ENCODE measurements at regions not wholly inside any gene's neighbourhood (a gene's known extent, or its start where the extent isn't known, plus 50 kb on each side); places are given as distances from the start of the nearest gene placed in this dataset.
A peak's percentile ranks its signal among the peaks of the same experiment; 100 is the strongest.
"Not testable (repeated sequence)": the region's sequence is repeated elsewhere in the genome, so short reads cannot be mapped to it uniquely, and the experiment has no call there.

GRCh38 chr16:9630985-9631384 is 539.5 kb downstream of the HAPSTR1 start:
- intact Hi-C loops (cut with micrococcal nuclease): no loop called here
- DNase-seq (no peak), ATAC-seq (no peak)

- intact Hi-C loops (cut with micrococcal nuclease): no loop called here
- ATAC-seq: no peak
- no peak for DNase-seq
Measured at GRCh38 chr16:9633844-9634243, 542.4 kb downstream of the HAPSTR1 start.

GRCh38 chr16:9635150-9635720 is 543.8 kb downstream of the HAPSTR1 start:
- intact Hi-C loops (cut with micrococcal nuclease); ATAC-seq; DNase-seq: not testable (repeated sequence)

GRCh38 chr16:9644258-9644657 is 538.0 kb downstream of the GRIN2A start:
- intact Hi-C loops (cut with micrococcal nuclease): no loop called here
- no peak for ATAC-seq
- DNase-seq: no peak

- ATAC-seq (no peak), DNase-seq (no peak)
- intact Hi-C loops (cut with micrococcal nuclease): no loop called here
Measured at GRCh38 chr16:9645911-9646310, 536.3 kb downstream of the GRIN2A start.

- ATAC-seq (peak; percentile 47), DNase-seq (no peak)
- intact Hi-C loops (cut with micrococcal nuclease): no loop called here
Measured at GRCh38 chr16:9647981-9648701, 534.1 kb downstream of the GRIN2A start.

GRCh38 chr16:9650284-9650683 is 531.9 kb downstream of the GRIN2A start:
- intact Hi-C loops (cut with micrococcal nuclease): no loop called here
- DNase-seq (no peak), ATAC-seq (no peak)

GRCh38 chr16:9655051-9655450 is 527.2 kb downstream of the GRIN2A start:
- intact Hi-C loops (cut with micrococcal nuclease): no loop called here
- ATAC-seq (no peak), DNase-seq (no peak)

GRCh38 chr16:9657641-9658040 is 524.6 kb downstream of the GRIN2A start:
- intact Hi-C loops (cut with micrococcal nuclease): no loop called here
- no peak for ATAC-seq
- DNase-seq: no peak

- no peak for ATAC-seq
- no peak for DNase-seq
- intact Hi-C loops (cut with micrococcal nuclease): no loop called here
Measured at GRCh38 chr16:9658164-9658563, 524.1 kb downstream of the GRIN2A start.

GRCh38 chr16:9658586-9658985 is 523.6 kb downstream of the GRIN2A start:
- intact Hi-C loops (cut with micrococcal nuclease): no loop called here
- ATAC-seq: no peak

GRCh38 chr16:9660898-9661297 is 521.3 kb downstream of the GRIN2A start:
- no peak for DNase-seq
- no peak for ATAC-seq
- intact Hi-C loops (cut with micrococcal nuclease): no loop called here

More at GRCh38 chr16:9658586-9658985, 523.6 kb downstream of the GRIN2A start:
- no peak for DNase-seq

GRCh38 chr16:9661336-9662017 is 520.8 kb downstream of the GRIN2A start:
- no peak for DNase-seq
- intact Hi-C loops (cut with micrococcal nuclease): no loop called here
- no peak for ATAC-seq

- ATAC-seq (no peak), DNase-seq (no peak)
- intact Hi-C loops (cut with micrococcal nuclease): no loop called here
Measured at GRCh38 chr16:9663588-9663987, 518.6 kb downstream of the GRIN2A start.

GRCh38 chr16:9665851-9666271 is 516.4 kb downstream of the GRIN2A start:
- intact Hi-C loops (cut with micrococcal nuclease): no loop called here
- no peak for DNase-seq
- ATAC-seq: no peak

GRCh38 chr16:9666834-9667480 is 515.3 kb downstream of the GRIN2A start:
- DNase-seq: no peak
- ATAC-seq: no peak
- intact Hi-C loops (cut with micrococcal nuclease): no loop called here

- ATAC-seq: no peak
- no peak for DNase-seq
- intact Hi-C loops (cut with micrococcal nuclease): no loop called here
Measured at GRCh38 chr16:9670033-9670432, 512.2 kb downstream of the GRIN2A start.

- intact Hi-C loops (cut with micrococcal nuclease); ATAC-seq; DNase-seq: not testable (repeated sequence)
Measured at GRCh38 chr16:9670616-9671015, 511.6 kb downstream of the GRIN2A start.

GRCh38 chr16:9676560-9677300 is 505.5 kb downstream of the GRIN2A start:
- intact Hi-C loops (cut with micrococcal nuclease); ATAC-seq; DNase-seq: not testable (repeated sequence)
